SK-N-MC (cell line): ENCODE measurements at regions not wholly inside any gene's neighbourhood (a gene's known extent, or its start where the extent isn't known, plus 50 kb on each side); places are given as distances from the start of the nearest gene placed in this dataset.

Experiments
- DNase-seq: peaks from one replicate; pipeline ENCODE4 v3.0.0-alpha.2; 2011; ENCODE audit warnings: low read depth, low spot score
- H3K27ac ChIP-seq: fragments of 200-600 bp; sonication (generic); 2 replicates; pipeline ENCODE4 v1.5.1; 2016; ENCODE audit warnings: mixed run types
- H3K36me3 ChIP-seq: fragments of 200-600 bp; sonication (generic); 2 replicates; pipeline ENCODE4 v1.6.1; 2017; ENCODE audit warnings: antibody characterized with exemption, low read length, mixed read lengths; ENCODE audit not compliant: insufficient read depth
- H3K4me3 ChIP-seq: fragments of 200-600 bp; sonication (generic); 2 replicates; pipeline ENCODE4 v1.5.1; 2016
- H3K9ac ChIP-seq: fragments of 200-600 bp; sonication (generic); 2 replicates; pipeline ENCODE4 v1.8.0; 2017; ENCODE audit warnings: mixed run types, mixed read lengths; ENCODE audit not compliant: insufficient read length
- H3K9me3 ChIP-seq: fragments of 200-600 bp; sonication (generic); 2 replicates; pipeline ENCODE4 v1.6.1; 2017; ENCODE audit warnings: low read depth, mild to moderate bottlenecking, antibody characterized with exemption, low read length, moderate library complexity, mixed read lengths
- EZH2 ChIP-seq: fragments of 200-600 bp; sonication (generic); IDR thresholded peaks from one replicate; pipeline ENCODE4 v1.6.1; 2017; ENCODE audit warnings: antibody characterized with exemption
- FOXP2 ChIP-seq: optimal IDR thresholded peaks from 2 replicates; pipeline ENCODE3; 2011; ENCODE audit warnings: mild to moderate bottlenecking, moderate library complexity; ENCODE audit not compliant: insufficient read depth; ENCODE audit errors: extremely low read length, control extremely low read depth
- POLR2AphosphoS5 ChIP-seq: IDR thresholded peaks from 2 replicates; pipeline ENCODE4 v1.6.1; 2012; ENCODE audit warnings: mild to moderate bottlenecking, low read depth, low read length, borderline replicate concordance

- no peak overlapping the region for H3K4me3 ChIP-seq
- TF ChIP-seq POLR2AphosphoS5 (no peak), EZH2 (no peak), FOXP2 (no peak)
- no peaks in the 10 kb centered on the region for H3K9me3 ChIP-seq
- no peak overlapping the region for H3K27ac ChIP-seq
- no peak overlapping the region for H3K9ac ChIP-seq
- no peaks in the 10 kb centered on the region for H3K36me3 ChIP-seq
- DNase-seq, result no peak
Measured at GRCh38 chr10:2011106-2011716, 273.9 kb upstream of the ADARB2 start.

GRCh38 chr10:2005546-2005945 lies 268.2 kb upstream of the ADARB2 start:
- Histone ChIP-seq H3K27ac (no peak overlapping the region), H3K4me3 (no peak overlapping the region)

GRCh38 chr10:1992930-1993329 lies 255.6 kb upstream of the ADARB2 start:
- no peak overlapping the region for H3K27ac ChIP-seq
- TF ChIP-seq EZH2 (no peak), FOXP2 (no peak), POLR2AphosphoS5 (no peak)
- H3K4me3 ChIP-seq, result no peak overlapping the region
- no peak for DNase-seq
- H3K36me3 ChIP-seq, result no peaks in the 10 kb centered on the region
- no peaks in the 10 kb centered on the region for H3K9me3 ChIP-seq
- no peak overlapping the region for H3K9ac ChIP-seq

More at GRCh38 chr10:2005546-2005945, 268.2 kb upstream of the ADARB2 start:
- no peak for DNase-seq
- Histone ChIP-seq H3K9ac (no peak overlapping the region), H3K9me3 (no peaks in the 10 kb centered on the region), H3K36me3 (no peaks in the 10 kb centered on the region)
- no peak for TF ChIP-seq POLR2AphosphoS5
- TF ChIP-seq EZH2, result no peak
- no peak for TF ChIP-seq FOXP2

GRCh38 chr10:1989090-1989489 lies 251.8 kb upstream of the ADARB2 start:
- DNase-seq, result no peak
- Histone ChIP-seq H3K36me3 (no peaks in the 10 kb centered on the region), H3K4me3 (no peak overlapping the region), H3K27ac (no peak overlapping the region), H3K9ac (no peak overlapping the region), H3K9me3 (no peaks in the 10 kb centered on the region)
- TF ChIP-seq FOXP2 (no peak), POLR2AphosphoS5 (no peak), EZH2 (no peak)

GRCh38 chr10:1981976-1982375 lies 244.7 kb upstream of the ADARB2 start:
- H3K9me3 ChIP-seq, result no peaks in the 10 kb centered on the region
- no peak overlapping the region for H3K27ac ChIP-seq
- no peak for TF ChIP-seq EZH2
- TF ChIP-seq POLR2AphosphoS5, result no peak
- no peak for TF ChIP-seq FOXP2
- H3K9ac ChIP-seq, result no peak overlapping the region
- DNase-seq, result no peak
- H3K36me3 ChIP-seq, result no peaks in the 10 kb centered on the region
- no peak overlapping the region for H3K4me3 ChIP-seq

GRCh38 chr10:1980459-1980858 lies 243.1 kb upstream of the ADARB2 start:
- TF ChIP-seq POLR2AphosphoS5 (no peak), EZH2 (no peak), FOXP2 (no peak)
- Histone ChIP-seq H3K9me3 (no peaks in the 10 kb centered on the region), H3K4me3 (no peak overlapping the region), H3K9ac (no peak overlapping the region), H3K36me3 (no peaks in the 10 kb centered on the region), H3K27ac (no peak overlapping the region)
- DNase-seq, result no peak

DNA sequence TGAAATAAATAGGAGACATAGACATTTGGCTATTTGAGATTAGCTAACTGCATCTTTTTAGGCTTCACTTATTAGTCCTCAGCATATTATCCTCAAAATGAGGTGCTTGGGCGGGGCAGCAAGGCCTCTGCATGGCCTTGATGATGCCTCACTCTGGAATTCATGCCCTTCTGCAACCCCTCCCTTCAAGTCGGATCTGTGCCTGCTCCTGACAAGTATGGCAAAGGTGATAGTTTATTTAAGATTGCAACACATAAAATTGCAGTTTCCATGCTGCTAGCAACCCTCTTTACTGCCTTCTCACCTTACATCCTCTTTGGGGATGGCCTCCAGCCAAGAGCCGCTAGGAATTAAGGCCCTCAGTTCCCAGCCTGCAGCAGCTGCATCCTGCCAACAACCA lies 241.3 kb upstream of the ADARB2 start:
- no peak for DNase-seq
- Histone ChIP-seq H3K36me3 (no peaks in the 10 kb centered on the region), H3K27ac (no peak overlapping the region), H3K9ac (no peak overlapping the region), H3K9me3 (no peaks in the 10 kb centered on the region), H3K4me3 (no peak overlapping the region)
- TF ChIP-seq FOXP2 (no peak), POLR2AphosphoS5 (no peak), EZH2 (no peak)

DNA sequence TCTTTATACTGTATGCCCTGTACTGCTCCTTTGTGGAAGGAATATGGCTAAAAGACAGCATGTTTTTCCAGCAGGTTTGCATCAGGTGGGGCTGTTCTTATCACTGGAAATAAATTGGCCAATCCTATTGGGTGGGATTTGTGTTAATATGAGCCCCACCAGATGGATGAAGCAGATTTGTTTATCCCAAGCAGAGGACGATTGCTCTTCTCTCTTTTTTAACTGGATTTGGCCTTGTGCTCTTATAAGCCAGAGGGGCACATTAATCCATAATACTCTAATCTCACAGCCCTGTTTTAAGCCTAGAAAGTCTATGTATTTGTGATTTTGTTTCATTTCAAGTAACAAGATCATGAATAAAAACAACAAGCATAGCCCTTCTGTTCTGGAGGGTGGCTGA lies 240.1 kb upstream of the ADARB2 start:
- Histone ChIP-seq H3K4me3 (no peak overlapping the region), H3K9ac (no peak overlapping the region), H3K27ac (peak overlapping the region; percentile 66; the same call in 1 of the 2 replicates), H3K36me3 (no peaks in the 10 kb centered on the region), H3K9me3 (no peaks in the 10 kb centered on the region)
- TF ChIP-seq POLR2AphosphoS5 (no peak), FOXP2 (no peak), EZH2 (no peak)
- no peak for DNase-seq

DNA sequence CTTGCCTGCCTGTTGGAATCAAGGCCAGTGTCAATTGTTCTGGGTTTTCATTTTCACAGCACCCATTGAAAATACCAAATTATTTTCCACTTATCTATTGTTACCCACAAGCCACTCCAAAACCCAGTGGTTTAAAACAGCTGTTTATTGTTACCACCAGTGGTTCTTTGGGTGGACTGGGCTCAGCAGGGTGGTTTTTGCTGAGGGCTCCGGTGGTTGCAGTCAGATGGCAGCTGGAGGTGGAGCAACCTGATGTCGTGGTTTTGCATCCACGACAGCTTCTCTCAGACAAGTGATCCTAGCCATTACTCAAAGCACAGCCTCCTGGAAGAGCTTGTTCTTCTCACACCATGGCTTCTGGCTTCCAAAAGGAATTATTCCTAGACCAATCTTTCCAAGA lies 235.1 kb upstream of the ADARB2 start:
- no peak overlapping the region for H3K27ac ChIP-seq

More for the DNA sequence above, 235.1 kb upstream of the ADARB2 start:
- H3K4me3 ChIP-seq, result no peak overlapping the region
- H3K9me3 ChIP-seq, result no peaks in the 10 kb centered on the region
- no peaks in the 10 kb centered on the region for H3K36me3 ChIP-seq
- no peak for DNase-seq
- TF ChIP-seq FOXP2 (no peak), EZH2 (no peak), POLR2AphosphoS5 (no peak)
- H3K9ac ChIP-seq, result no peak overlapping the region
